DND-41 (cell line): ENCODE measurements at regions not wholly inside any gene's neighbourhood (a gene's known extent, or its start where the extent isn't known, plus 50 kb on each side); places are given as distances from the start of the nearest gene placed in this dataset.

Experiments used
- ATAC-seq: fragments of 200-7000 bp; cut with Tn5 transposase; 3 replicates; pipeline ENCODE4 v1.9.1; 2021; ENCODE audit warnings: low read depth; ENCODE audit not compliant: insufficient read depth
- DNase-seq: peaks from one replicate; pipeline ENCODE4 v3.0.0-alpha.2; 2020
- H2AFZ ChIP-seq: 2 replicates; pipeline ENCODE4 v1.6.0; 2012; ENCODE audit warnings: low read depth, low read length
- H3K27ac ChIP-seq: 2 replicates; pipeline ENCODE4 v1.5.1; 2012; ENCODE audit warnings: low read length, inconsistent platforms
- H3K27me3 ChIP-seq: fragments of 200-600 bp; sonication (generic); 2 replicates; pipeline ENCODE4 v1.6.0; 2012; ENCODE audit warnings: low read length, mild to moderate bottlenecking, inconsistent platforms; ENCODE audit not compliant: insufficient read depth, poor library complexity
- H3K36me3 ChIP-seq: 2 replicates; pipeline ENCODE4 v1.5.1; 2012; ENCODE audit warnings: low read length, inconsistent platforms; ENCODE audit not compliant: insufficient read depth
- H3K4me1 ChIP-seq: 2 replicates; pipeline ENCODE4 v1.5.1; 2012; ENCODE audit warnings: mild to moderate bottlenecking, low read length; ENCODE audit not compliant: insufficient read depth
- H3K4me2 ChIP-seq: 2 replicates; pipeline ENCODE4 v1.6.0; 2012; ENCODE audit warnings: mild to moderate bottlenecking, moderate library complexity, low read length, inconsistent platforms; ENCODE audit not compliant: insufficient read depth
- H3K4me3 ChIP-seq, 2 experiments: fragments of 200-600 bp in 1 of 2; shearing (Covaris generic) in 1 of 2; 2 replicates each; pipeline ENCODE4 v1.5.1; 2012 to 2016; ENCODE audit warnings: inconsistent platforms in 2 of 2, low read length in 2 of 2, mild to moderate bottlenecking in 2 of 2, low read depth in 1 of 2, moderate library complexity in 1 of 2
- H3K79me2 ChIP-seq: 2 replicates; pipeline ENCODE4 v1.6.0; 2012; ENCODE audit warnings: low read length, inconsistent platforms; ENCODE audit not compliant: insufficient read depth
- H3K9ac ChIP-seq: 2 replicates; pipeline ENCODE4 v1.6.0; 2012; ENCODE audit warnings: low read depth, mild to moderate bottlenecking, inconsistent platforms, low read length, moderate library complexity
- H3K9me3 ChIP-seq: 2 replicates; pipeline ENCODE4 v1.5.1; 2012; ENCODE audit warnings: low read length, moderate library complexity, mild to moderate bottlenecking, inconsistent platforms; ENCODE audit not compliant: insufficient read depth, severe bottlenecking
- H4K20me1 ChIP-seq: 2 replicates; pipeline ENCODE4 v1.6.0; 2012; ENCODE audit warnings: low read length; ENCODE audit not compliant: insufficient read depth
- CTCF ChIP-seq: IDR thresholded peaks from 2 replicates; pipeline ENCODE4 v1.5.1; 2012; ENCODE audit warnings: borderline replicate concordance, low read length, moderate library complexity, mild to moderate bottlenecking; ENCODE audit not compliant: poor library complexity, severe bottlenecking; ENCODE audit errors: extremely low read depth
- EZH2 ChIP-seq: IDR thresholded peaks from 3 replicates; pipeline ENCODE4 v1.6.1; 2012; ENCODE audit warnings: borderline replicate concordance, low read depth, mild to moderate bottlenecking, moderate library complexity, low read length, inconsistent platforms; ENCODE audit not compliant: severe bottlenecking

GRCh38 chr2:144300632-144301031, 219.3 kb downstream of the ZEB2 start:
- H3K9ac ChIP-seq = no peak overlapping the region
- ATAC-seq = no peak
- H3K9me3 ChIP-seq = no peaks in the 10 kb centered on the region
- DNase-seq = no peak
- no peak overlapping the region for H3K4me2 ChIP-seq
- no peaks in the 10 kb centered on the region for H3K79me2 ChIP-seq
- H3K27ac ChIP-seq = no peak overlapping the region
- H3K4me1 ChIP-seq = no peaks in the 10 kb centered on the region
- H4K20me1 ChIP-seq = no peaks in the 10 kb centered on the region
- no peaks in the 10 kb centered on the region for H3K27me3 ChIP-seq
- H2AFZ ChIP-seq = no peak overlapping the region
- no peak overlapping the region for H3K4me3 ChIP-seq
- H3K36me3 ChIP-seq = no peaks in the 10 kb centered on the region
- TF ChIP-seq CTCF = no peak
- no peak for TF ChIP-seq EZH2

GRCh38 chr2:144290276-144290675, 229.6 kb downstream of the ZEB2 start:
- Histone ChIP-seq H3K79me2 (no peaks in the 10 kb centered on the region), H4K20me1 (no peaks in the 10 kb centered on the region), H2AFZ (no peak overlapping the region), H3K4me2 (no peak overlapping the region), H3K27me3 (no peaks in the 10 kb centered on the region), H3K4me3 (no peak overlapping the region), H3K9ac (no peak overlapping the region), H3K9me3 (no peaks in the 10 kb centered on the region), H3K36me3 (no peaks in the 10 kb centered on the region), H3K4me1 (no peaks in the 10 kb centered on the region), H3K27ac (no peak overlapping the region)
- DNase-seq = no peak
- no peak for ATAC-seq
- TF ChIP-seq EZH2 (no peak), CTCF (no peak)

- TF ChIP-seq EZH2 = no peak
- no peak for TF ChIP-seq CTCF
- no peak for ATAC-seq
- H2AFZ ChIP-seq = no peak overlapping the region
- DNase-seq = no peak
- H3K4me2 ChIP-seq = no peak overlapping the region
- no peaks in the 10 kb centered on the region for H3K9me3 ChIP-seq
- H3K4me3 ChIP-seq = no peak overlapping the region
- no peaks in the 10 kb centered on the region for H3K79me2 ChIP-seq
- H4K20me1 ChIP-seq = no peaks in the 10 kb centered on the region
- H3K4me1 ChIP-seq = no peaks in the 10 kb centered on the region
- no peaks in the 10 kb centered on the region for H3K27me3 ChIP-seq
- no peaks in the 10 kb centered on the region for H3K36me3 ChIP-seq
- H3K27ac ChIP-seq = no peak overlapping the region
- H3K9ac ChIP-seq = no peak overlapping the region
Observed at GRCh38 chr2:144288438-144288837, 231.5 kb downstream of the ZEB2 start.

GRCh38 chr2:144285324-144285723, 234.6 kb downstream of the ZEB2 start:
- DNase-seq = no peak
- H3K4me1 ChIP-seq = no peaks in the 10 kb centered on the region
- no peaks in the 10 kb centered on the region for H3K79me2 ChIP-seq
- no peaks in the 10 kb centered on the region for H3K9me3 ChIP-seq
- no peaks in the 10 kb centered on the region for H4K20me1 ChIP-seq
- H3K9ac ChIP-seq = no peak overlapping the region
- ATAC-seq = no peak
- no peak overlapping the region for H3K27ac ChIP-seq
- H3K36me3 ChIP-seq = no peaks in the 10 kb centered on the region
- TF ChIP-seq CTCF = no peak
- no peak for TF ChIP-seq EZH2
- H2AFZ ChIP-seq = no peak overlapping the region
- no peak overlapping the region for H3K4me2 ChIP-seq
- no peaks in the 10 kb centered on the region for H3K27me3 ChIP-seq
- no peak overlapping the region for H3K4me3 ChIP-seq
